GM12878 (cell line): ENCODE measurements at regions not wholly inside any gene's neighbourhood (a gene's known extent, or its start where the extent isn't known, plus 50 kb on each side); places are given as distances from the start of the nearest gene placed in this dataset.

Source experiments
- ATAC-seq: fragments of 200-7000 bp; cut with Tn5 transposase; 3 replicates; pipeline ENCODE4 v1.9.1; 2020; ENCODE audit warnings: mild to moderate bottlenecking, moderate library complexity
- BruUV-seq: library from RNA; stranded (reverse); fragments of 400-500 nt; replicated peaks from 2 replicates; lab custom pipeline; 2021; lab: Mats Ljungman, UMichigan
- CTCF ChIA-PET: fragments of 300-600 bp; sonication (Branson Sonifier 250); formaldehyde crosslinking; extraction: SDS; loops from one replicate; lab custom pipeline; 2021; ENCODE audit warnings: inconsistent platforms; lab: Yijun Ruan, JAX
- POLR2A ChIA-PET: fragments of 350-600 bp; formaldehyde crosslinking; extraction: SDS; loops from one replicate; lab custom pipeline; 2021; ENCODE audit warnings: inconsistent platforms; lab: Charles Lee
- RAD21 ChIA-PET: fragments of 300-600 bp; sonication (Branson Sonifier 250); formaldehyde crosslinking; loops from one replicate; lab custom pipeline; 2023; ENCODE audit warnings: antibody characterized with exemption; ENCODE audit not compliant: unreplicated experiment; lab: Charles Lee
- SMC1A ChIA-PET: fragments of 300-600 bp; sonication (Branson Sonifier 250); formaldehyde crosslinking; loops from one replicate; lab custom pipeline; 2023; ENCODE audit not compliant: unreplicated experiment, uncharacterized antibody; lab: Charles Lee
- DNase-seq: peaks from one replicate; pipeline ENCODE4 v3.0.0-alpha.2; 2011; ENCODE audit warnings: low read depth, low spot score
- FAIRE-seq: peaks from 3 replicates; lab custom pipeline; 2011; peaks lifted over from hg19 to GRCh38; lab: Jason Lieb, UNC
- H2AFZ ChIP-seq: 2 replicates; pipeline ENCODE4 v1.6.0; 2011; ENCODE audit warnings: low read depth, low read length, control low read depth; ENCODE audit not compliant: control insufficient read depth
- H3K27ac ChIP-seq: 2 replicates; pipeline ENCODE4 v1.5.1; 2011; ENCODE audit warnings: control low read depth; ENCODE audit not compliant: control insufficient read depth, insufficient read depth
- H3K27me3 ChIP-seq, 2 experiments: replicated peaks in 1 of 2; 2 replicates each; pipeline versions ENCODE4 v1.6.0 to v1.6.1; 2011; ENCODE audit warnings: low read length in 1 of 2; ENCODE audit not compliant: control insufficient read depth in 2 of 2, insufficient read depth in 2 of 2
- H3K36me3 ChIP-seq, 2 experiments: 2 replicates each; pipeline ENCODE4 v1.5.1; 2011; ENCODE audit warnings: low read length in 1 of 2; ENCODE audit not compliant: control insufficient read depth in 2 of 2, insufficient read depth in 2 of 2
- H3K4me1 ChIP-seq: 2 replicates; pipeline ENCODE4 v1.6.1; 2011; ENCODE audit warnings: mild to moderate bottlenecking, low read length, moderate library complexity, mixed read lengths; ENCODE audit not compliant: control insufficient read depth, insufficient read depth
- H3K4me2 ChIP-seq: 2 replicates; pipeline ENCODE4 v1.6.0; 2011; ENCODE audit warnings: control low read depth; ENCODE audit not compliant: control insufficient read depth, insufficient read depth
- H3K4me3 ChIP-seq: fragments of 200-600 bp; sonication (generic); 2 replicates; pipeline ENCODE4 v1.5.1; 2016
- H3K79me2 ChIP-seq: 2 replicates; pipeline ENCODE4 v1.6.0; 2011; ENCODE audit warnings: low read length; ENCODE audit not compliant: control insufficient read depth, insufficient read depth
- H3K9ac ChIP-seq: 2 replicates; pipeline ENCODE4 v1.8.0; 2011; ENCODE audit warnings: low read length, control low read depth, mixed read lengths; ENCODE audit not compliant: control insufficient read depth, insufficient read depth
- H3K9me3 ChIP-seq: replicated peaks from 3 replicates; pipeline ENCODE4 v1.5.1; 2011; ENCODE audit warnings: mild to moderate bottlenecking, low read length; ENCODE audit not compliant: control insufficient read depth, insufficient read depth
- H4K20me1 ChIP-seq: 2 replicates; pipeline ENCODE4 v1.6.0; 2011; ENCODE audit not compliant: control insufficient read depth, insufficient read depth
- BACH1 ChIP-seq: fragments of 450-650 bp; IDR thresholded peaks from 2 replicates; pipeline ENCODE4 v1.6.1; 2017; ENCODE audit warnings: mild to moderate bottlenecking, borderline replicate concordance
- CBFB ChIP-seq: IDR thresholded peaks from 2 replicates; pipeline ENCODE4 v1.6.1; 2016; ENCODE audit warnings: antibody characterized with exemption, low read depth
- CBX3 ChIP-seq: fragments of 200-600 bp; sonication (generic); IDR thresholded peaks from 2 replicates; pipeline ENCODE4 v1.6.1; 2016; ENCODE audit warnings: low read depth, borderline replicate concordance
- EGR1 ChIP-seq, 2 experiments: IDR thresholded peaks; 1 replicate in 1 of 2; 2 replicates in 1 of 2; pipeline ENCODE4 v1.6.1; 2011 to 2012; ENCODE audit warnings: low read depth in 2 of 2, low read length in 2 of 2, borderline replicate concordance in 1 of 2, mild to moderate bottlenecking in 1 of 2, moderate library complexity in 1 of 2
- FOS ChIP-seq: IDR thresholded peaks from 3 replicates; pipeline ENCODE4 v1.6.1; 2011; ENCODE audit warnings: borderline replicate concordance; ENCODE audit not compliant: insufficient read length; ENCODE audit errors: extremely low read depth
- HDAC6 ChIP-seq: fragments of 200-600 bp; sonication (generic); IDR thresholded peaks from one replicate; pipeline ENCODE4 v1.8.0; 2017; ENCODE audit warnings: antibody characterized with exemption; ENCODE audit not compliant: unreplicated experiment
- MTA3 ChIP-seq: IDR thresholded peaks from 2 replicates; pipeline ENCODE4 v1.6.1; 2012; ENCODE audit warnings: low read length, inconsistent platforms, borderline replicate concordance
- MXI1 ChIP-seq: fragments of 150-350 bp; IDR thresholded peaks from 2 replicates; pipeline ENCODE4 v1.6.1; 2011; ENCODE audit warnings: low read depth, mild to moderate bottlenecking, inconsistent platforms, low read length, improper control_type of control experiment
- RAD21 ChIP-seq: IDR thresholded peaks from 2 replicates; pipeline ENCODE4 v1.6.1; 2011; ENCODE audit warnings: mild to moderate bottlenecking, low read depth, low read length, moderate library complexity; ENCODE audit not compliant: insufficient read depth
- RBBP5 ChIP-seq: fragments of 200-600 bp; sonication (generic); conservative IDR thresholded peaks from 2 replicates; pipeline ENCODE4 v1.6.1; 2016
- SPI1 ChIP-seq: IDR thresholded peaks from 2 replicates; pipeline ENCODE4 v1.6.1; 2011; ENCODE audit warnings: low read depth, mild to moderate bottlenecking, low read length, moderate library complexity, borderline replicate concordance; ENCODE audit not compliant: insufficient read depth
- STAT3 ChIP-seq: IDR thresholded peaks from 2 replicates; pipeline ENCODE4 v1.6.1; 2011; ENCODE audit warnings: low read depth, low read length, improper control_type of control experiment
- ZNF274 ChIP-seq: IDR thresholded peaks from one replicate; pipeline ENCODE4 v1.8.0; 2011; ENCODE audit not compliant: insufficient read length, insufficient read depth
- WGBS: methylation state at CpG from one replicate; pipeline ENCODE4 v1.1.6; 2016; ENCODE audit warnings: low lambda C conversion rate; ENCODE audit not compliant: insufficient replicate concordance, insufficient coverage; ENCODE audit errors: missing lambda C conversion rate; 5-methylcytosine and 5-hydroxymethylcytosine counted together
- in situ Hi-C: fragments of 300-500 bp; cut with MboI; formaldehyde crosslinking; loops from 9 replicates; pipeline ENCODE4 v1.14.3; 2018; ENCODE audit warnings: mixed read lengths
- intact Hi-C: fragments of 100-400 bp; cut with micrococcal nuclease; formaldehyde crosslinking; loops from one replicate; pipeline ENCODE4 v1.14.2; 2022; ENCODE audit not compliant: unreplicated experiment
- TF ChIP-seq, protein P1 (sequence below): IDR thresholded peaks from 2 replicates; pipeline ENCODE4 v1.6.1; 2011; ENCODE audit warnings: low read depth, low read length, improper control_type of control experiment, borderline replicate concordance
- TF ChIP-seq, protein P2 (sequence below): fragments of 150-350 bp; IDR thresholded peaks from 2 replicates; pipeline ENCODE4 v1.6.1; 2016; ENCODE audit warnings: low read depth, low read length

DNA sequence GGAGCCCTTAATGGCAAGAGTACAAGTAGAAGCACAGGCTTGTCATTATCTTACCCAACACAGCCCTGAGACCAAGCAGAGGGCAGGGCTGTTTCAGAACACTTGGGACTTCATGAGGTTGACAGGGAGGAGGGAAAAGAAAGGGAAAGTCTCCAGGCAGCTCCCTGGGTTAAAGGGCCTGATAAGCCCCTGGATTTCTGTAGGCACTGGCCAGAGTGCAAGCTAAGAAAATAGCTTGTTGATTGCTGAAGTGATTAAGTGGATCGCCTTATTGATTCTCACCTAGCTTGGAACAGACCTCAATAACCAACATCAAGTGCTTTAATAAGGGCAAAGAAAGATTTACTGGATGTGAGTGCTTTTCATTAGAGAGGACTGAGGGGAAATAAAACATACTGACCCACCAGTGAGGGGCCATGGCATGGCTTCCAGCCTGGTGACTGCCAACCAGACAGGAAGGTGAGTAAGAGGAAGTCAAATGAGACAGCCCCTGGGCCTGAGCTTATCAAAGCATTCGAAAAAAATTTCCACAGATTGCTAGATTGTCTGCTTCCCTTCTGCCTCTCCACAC lies 121.4 kb upstream of the NFIA start:
- no peak overlapping the region for H3K4me3 ChIP-seq
- POLR2A ChIA-PET: no interaction called here
- intact Hi-C loops (no loop called here), in situ Hi-C loops (no loop called here)
- ATAC-seq (no peak), DNase-seq (no peak), FAIRE-seq (no peak)
- H3K9me3 ChIP-seq: peaks cover 6% of the 10 kb centered on the region; the same call in 2 of the 3 replicates
- H4K20me1 ChIP-seq: no peaks in the 10 kb centered on the region
- no peak overlapping the region for H3K4me2 ChIP-seq
- no peak overlapping the region for H3K27ac ChIP-seq
- no peaks in the 10 kb centered on the region for H3K36me3 ChIP-seq
- no peak overlapping the region for H3K9ac ChIP-seq
- no peak for TF ChIP-seq RAD21
- no peak for TF ChIP-seq FOS
- no peak for TF ChIP-seq EGR1 (IDR thresholded peaks at IDR 0.05; ENCODE audit: borderline replicate concordance in 1 of 2, low read depth in 2 of 2, low read length in 2 of 2)
- RAD21 ChIA-PET: no interaction called here
- WGBS: 17% methylated on average over 2 of the region's 2 CpGs
- H3K27me3 ChIP-seq: no peaks in the 10 kb centered on the region
- CTCF ChIA-PET: no interaction called here
- no peaks in the 10 kb centered on the region for H3K4me1 ChIP-seq
- H2AFZ ChIP-seq: no peak overlapping the region
- H3K79me2 ChIP-seq: no peaks in the 10 kb centered on the region
- SMC1A ChIA-PET: no interaction called here
- BruUV-seq: no TSS peak

DNA sequence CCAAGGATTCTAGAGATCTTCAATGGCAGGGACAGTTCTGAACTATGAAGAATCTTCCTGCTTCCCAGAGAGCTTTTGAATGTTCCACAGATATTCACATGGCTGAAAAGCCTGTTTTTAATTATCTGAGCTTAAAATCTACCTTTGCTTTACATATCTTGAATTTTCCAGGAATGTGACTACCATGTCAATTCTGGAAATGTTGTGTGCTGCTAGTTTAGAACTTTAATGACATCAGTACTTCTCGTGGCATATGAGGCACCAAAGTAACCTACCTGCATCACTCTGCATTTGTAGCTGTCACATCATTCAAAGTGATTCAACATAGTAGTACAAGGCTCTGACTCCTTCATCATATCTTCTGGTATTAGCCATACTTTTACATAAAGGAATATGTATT lies 122.7 kb upstream of the NFIA start:
- H3K4me3 ChIP-seq: no peak overlapping the region
- 0% methylated on average over 1 of the region's 1 CpG for WGBS
- H3K27me3 ChIP-seq: no peaks in the 10 kb centered on the region
- TF ChIP-seq MXI1 (no peak), STAT3 (no peak), HDAC6 (no peak), RBBP5 (no peak), ZNF274 (no peak), CBX3 (no peak), MTA3 (no peak), CBFB (no peak), SPI1 (no peak), BACH1 (no peak)
- TF ChIP-seq, protein P1, sequence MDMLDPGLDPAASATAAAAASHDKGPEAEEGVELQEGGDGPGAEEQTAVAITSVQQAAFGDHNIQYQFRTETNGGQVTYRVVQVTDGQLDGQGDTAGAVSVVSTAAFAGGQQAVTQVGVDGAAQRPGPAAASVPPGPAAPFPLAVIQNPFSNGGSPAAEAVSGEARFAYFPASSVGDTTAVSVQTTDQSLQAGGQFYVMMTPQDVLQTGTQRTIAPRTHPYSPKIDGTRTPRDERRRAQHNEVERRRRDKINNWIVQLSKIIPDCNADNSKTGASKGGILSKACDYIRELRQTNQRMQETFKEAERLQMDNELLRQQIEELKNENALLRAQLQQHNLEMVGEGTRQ: no peak
- TF ChIP-seq, protein P2, sequence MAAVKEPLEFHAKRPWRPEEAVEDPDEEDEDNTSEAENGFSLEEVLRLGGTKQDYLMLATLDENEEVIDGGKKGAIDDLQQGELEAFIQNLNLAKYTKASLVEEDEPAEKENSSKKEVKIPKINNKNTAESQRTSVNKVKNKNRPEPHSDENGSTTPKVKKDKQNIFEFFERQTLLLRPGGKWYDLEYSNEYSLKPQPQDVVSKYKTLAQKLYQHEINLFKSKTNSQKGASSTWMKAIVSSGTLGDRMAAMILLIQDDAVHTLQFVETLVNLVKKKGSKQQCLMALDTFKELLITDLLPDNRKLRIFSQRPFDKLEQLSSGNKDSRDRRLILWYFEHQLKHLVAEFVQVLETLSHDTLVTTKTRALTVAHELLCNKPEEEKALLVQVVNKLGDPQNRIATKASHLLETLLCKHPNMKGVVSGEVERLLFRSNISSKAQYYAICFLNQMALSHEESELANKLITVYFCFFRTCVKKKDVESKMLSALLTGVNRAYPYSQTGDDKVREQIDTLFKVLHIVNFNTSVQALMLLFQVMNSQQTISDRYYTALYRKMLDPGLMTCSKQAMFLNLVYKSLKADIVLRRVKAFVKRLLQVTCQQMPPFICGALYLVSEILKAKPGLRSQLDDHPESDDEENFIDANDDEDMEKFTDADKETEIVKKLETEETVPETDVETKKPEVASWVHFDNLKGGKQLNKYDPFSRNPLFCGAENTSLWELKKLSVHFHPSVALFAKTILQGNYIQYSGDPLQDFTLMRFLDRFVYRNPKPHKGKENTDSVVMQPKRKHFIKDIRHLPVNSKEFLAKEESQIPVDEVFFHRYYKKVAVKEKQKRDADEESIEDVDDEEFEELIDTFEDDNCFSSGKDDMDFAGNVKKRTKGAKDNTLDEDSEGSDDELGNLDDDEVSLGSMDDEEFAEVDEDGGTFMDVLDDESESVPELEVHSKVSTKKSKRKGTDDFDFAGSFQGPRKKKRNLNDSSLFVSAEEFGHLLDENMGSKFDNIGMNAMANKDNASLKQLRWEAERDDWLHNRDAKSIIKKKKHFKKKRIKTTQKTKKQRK: no peak
- no peaks in the 10 kb centered on the region for H3K4me1 ChIP-seq
- H3K9me3 ChIP-seq: no peaks in the 10 kb centered on the region
- DNase-seq: no peak
- H3K79me2 ChIP-seq: no peaks in the 10 kb centered on the region
- RAD21 ChIA-PET: no interaction called here
- ATAC-seq: no peak
- no peak overlapping the region for H3K4me2 ChIP-seq
- POLR2A ChIA-PET: no interaction called here
- BruUV-seq: no TSS peak
- H3K27ac ChIP-seq: no peak overlapping the region
- no peak overlapping the region for H2AFZ ChIP-seq
- intact Hi-C loops: no loop called here
- H3K9ac ChIP-seq: no peak overlapping the region
- no peak for FAIRE-seq
- no peaks in the 10 kb centered on the region for H4K20me1 ChIP-seq
- no peaks in the 10 kb centered on the region for H3K36me3 ChIP-seq
- in situ Hi-C loops: no loop called here
- SMC1A ChIA-PET: no interaction called here
- CTCF ChIA-PET: interaction anchor here (1.1 kb wide), 1 partner anchor 19 kb away, joined by 4 read pairs; no protein-coding TSS in a partner anchor
